GM12875 (cell line): ENCODE measurements at regions not wholly inside any gene's neighbourhood (a gene's known extent, or its start where the extent isn't known, plus 50 kb on each side); places are given as distances from the start of the nearest gene placed in this dataset.
"Not testable (repeated sequence)": the region's sequence is repeated elsewhere in the genome, so short reads cannot be mapped to it uniquely, and the experiment has no call there.

ENCODE experiments used
- H3K4me3 ChIP-seq: one replicate; pipeline ENCODE4 v1.5.1; 2011; ENCODE audit warnings: low read depth, low read length, control low read depth
- TF ChIP-seq, protein P1 (sequence below): IDR thresholded peaks from 2 replicates; pipeline ENCODE4 v1.5.1; 2011; ENCODE audit warnings: low read depth, mild to moderate bottlenecking, control low read depth, inconsistent platforms, low read length, moderate library complexity, borderline replicate concordance; ENCODE audit not compliant: insufficient read depth

DNA sequence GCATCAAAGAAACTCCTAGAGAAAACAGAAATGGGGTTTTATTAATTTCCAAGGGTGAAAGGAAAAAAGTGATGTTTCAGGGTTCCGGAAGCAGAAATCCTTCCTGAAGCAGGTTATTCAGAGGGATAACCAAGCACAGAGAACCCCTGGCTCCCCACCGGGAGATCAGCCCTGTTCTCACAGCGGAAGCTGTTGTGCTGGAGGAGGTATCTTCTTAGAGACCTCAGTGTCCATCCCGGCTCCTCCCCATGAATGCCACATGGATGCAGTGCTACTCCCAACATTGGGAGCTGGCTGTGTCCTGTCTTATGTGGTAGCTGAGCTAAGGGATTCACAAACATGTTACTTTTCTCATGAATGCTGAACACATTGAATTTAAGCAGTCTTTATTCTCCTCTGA lies 80.9 kb upstream of the IRX2 start:
- H3K4me3 ChIP-seq, result no peak overlapping the region
- TF ChIP-seq, protein P1, sequence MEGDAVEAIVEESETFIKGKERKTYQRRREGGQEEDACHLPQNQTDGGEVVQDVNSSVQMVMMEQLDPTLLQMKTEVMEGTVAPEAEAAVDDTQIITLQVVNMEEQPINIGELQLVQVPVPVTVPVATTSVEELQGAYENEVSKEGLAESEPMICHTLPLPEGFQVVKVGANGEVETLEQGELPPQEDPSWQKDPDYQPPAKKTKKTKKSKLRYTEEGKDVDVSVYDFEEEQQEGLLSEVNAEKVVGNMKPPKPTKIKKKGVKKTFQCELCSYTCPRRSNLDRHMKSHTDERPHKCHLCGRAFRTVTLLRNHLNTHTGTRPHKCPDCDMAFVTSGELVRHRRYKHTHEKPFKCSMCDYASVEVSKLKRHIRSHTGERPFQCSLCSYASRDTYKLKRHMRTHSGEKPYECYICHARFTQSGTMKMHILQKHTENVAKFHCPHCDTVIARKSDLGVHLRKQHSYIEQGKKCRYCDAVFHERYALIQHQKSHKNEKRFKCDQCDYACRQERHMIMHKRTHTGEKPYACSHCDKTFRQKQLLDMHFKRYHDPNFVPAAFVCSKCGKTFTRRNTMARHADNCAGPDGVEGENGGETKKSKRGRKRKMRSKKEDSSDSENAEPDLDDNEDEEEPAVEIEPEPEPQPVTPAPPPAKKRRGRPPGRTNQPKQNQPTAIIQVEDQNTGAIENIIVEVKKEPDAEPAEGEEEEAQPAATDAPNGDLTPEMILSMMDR, result no peak

DNA sequence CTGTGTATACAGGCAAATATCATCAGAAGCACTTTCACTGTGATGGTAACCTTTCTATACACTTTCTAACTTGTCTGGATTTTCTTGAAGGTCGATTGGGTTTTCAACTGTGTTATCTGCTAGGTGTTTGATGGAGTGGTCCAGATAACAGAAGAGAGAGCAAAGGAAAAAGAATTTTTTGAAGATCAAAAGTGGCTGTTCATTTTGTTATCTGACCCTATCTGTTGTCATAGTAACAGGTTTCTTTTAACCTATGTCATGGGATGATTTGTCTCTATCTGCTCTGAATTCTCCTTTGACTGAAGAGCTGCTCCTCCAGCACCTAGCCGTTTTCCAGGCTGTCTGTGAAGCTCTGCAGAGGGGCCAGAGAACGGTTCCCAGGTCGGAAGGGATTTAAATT lies 77.8 kb upstream of the IRX2 start:
- H3K4me3 ChIP-seq, result no peak overlapping the region
- TF ChIP-seq, protein P1, result no peak

DNA sequence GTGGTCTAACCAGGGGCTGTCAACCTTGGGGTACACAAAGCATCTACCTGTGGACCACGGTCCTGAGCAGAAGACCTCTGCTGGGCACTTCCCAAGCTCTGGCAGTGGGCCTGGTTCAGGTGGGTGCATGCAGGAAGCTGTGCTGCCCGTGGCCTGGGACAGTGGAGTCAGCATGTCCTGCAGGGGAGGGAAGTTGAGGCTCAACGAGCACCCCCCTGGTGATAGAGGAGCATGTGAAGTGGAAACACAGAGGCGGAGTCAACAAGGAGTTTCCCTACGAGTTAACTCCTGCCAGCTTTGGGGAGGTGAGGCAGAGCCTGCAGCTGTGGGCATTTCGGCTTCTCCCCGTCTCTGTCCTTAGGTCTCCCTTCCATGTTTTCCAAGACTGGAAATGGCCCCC lies 67.5 kb upstream of the IRX2 start:
- H3K4me3 ChIP-seq, result no peak overlapping the region
- TF ChIP-seq, protein P1, result no peak

DNA sequence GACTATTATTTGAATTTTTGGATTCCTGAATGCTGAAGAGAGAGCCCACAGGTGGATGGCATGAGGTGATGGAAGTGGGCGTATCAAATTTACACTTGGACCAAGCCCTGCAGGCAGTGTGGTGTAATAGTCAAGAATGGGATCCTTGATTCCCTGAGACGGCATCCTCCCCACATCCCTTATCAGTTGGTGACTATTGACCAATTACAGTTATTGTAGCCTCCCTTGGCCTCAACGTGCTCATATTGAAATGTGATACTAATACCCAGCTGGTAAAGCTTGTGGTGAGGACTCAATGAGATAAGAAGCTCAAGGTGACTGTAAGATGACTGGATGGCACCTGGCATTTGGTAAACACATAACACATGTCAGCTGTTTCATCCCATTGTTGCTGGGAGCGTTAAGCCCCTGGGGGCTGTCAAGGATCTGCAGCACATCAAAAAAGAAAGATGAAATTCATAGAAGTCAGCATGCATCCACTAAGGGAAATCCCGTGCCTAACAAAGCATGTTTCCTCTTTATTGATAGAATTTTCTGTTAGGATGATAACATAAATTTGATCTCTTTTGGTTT lies 65.6 kb upstream of the IRX2 start:
- TF ChIP-seq, protein P1, result no peak
- no peak overlapping the region for H3K4me3 ChIP-seq

DNA sequence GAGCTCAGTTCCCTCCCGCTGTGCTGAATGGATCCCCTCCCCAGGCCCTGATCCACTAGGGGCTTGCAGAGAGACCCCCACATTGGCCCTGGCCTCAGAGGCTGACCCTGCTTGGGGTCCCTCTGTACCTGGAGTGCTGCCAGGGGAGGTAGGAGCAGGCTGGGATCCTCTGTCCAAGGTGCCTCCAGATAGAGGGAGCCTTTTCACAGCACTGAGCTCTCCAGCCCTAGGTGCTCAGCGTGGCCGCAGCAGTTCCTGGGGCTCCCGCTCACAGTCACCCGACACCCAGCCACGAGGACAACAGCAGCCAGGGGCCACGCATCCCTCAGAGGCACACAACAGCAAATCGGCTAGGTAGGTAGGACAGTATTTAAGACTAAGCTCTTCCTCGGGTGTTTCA lies 62.2 kb upstream of the IRX2 start:
- TF ChIP-seq, protein P1, result no peak

DNA sequence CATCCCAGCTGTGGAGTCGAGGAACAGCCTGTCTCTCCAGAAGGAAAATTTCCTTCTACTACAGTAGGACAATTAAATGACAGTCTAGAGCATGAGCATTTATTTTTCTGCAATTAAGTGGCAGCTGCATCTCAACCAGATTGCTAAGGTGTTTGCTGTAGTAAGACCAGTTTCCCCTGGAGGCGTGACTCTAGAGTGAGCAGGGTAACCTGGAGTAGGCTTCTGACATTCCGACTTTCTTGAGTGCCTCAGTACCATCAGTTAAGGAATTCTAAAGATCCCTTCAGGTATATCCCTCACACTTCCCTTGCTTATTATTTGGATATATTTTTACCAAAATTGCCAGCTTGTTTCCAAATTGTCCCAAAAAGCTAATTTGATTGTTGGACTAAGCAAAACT lies 59.2 kb upstream of the IRX2 start:
- no peak overlapping the region for H3K4me3 ChIP-seq
- TF ChIP-seq, protein P1, result no peak

More for the DNA sequence above, 62.2 kb upstream of the IRX2 start:
- H3K4me3 ChIP-seq, result no peak overlapping the region

DNA sequence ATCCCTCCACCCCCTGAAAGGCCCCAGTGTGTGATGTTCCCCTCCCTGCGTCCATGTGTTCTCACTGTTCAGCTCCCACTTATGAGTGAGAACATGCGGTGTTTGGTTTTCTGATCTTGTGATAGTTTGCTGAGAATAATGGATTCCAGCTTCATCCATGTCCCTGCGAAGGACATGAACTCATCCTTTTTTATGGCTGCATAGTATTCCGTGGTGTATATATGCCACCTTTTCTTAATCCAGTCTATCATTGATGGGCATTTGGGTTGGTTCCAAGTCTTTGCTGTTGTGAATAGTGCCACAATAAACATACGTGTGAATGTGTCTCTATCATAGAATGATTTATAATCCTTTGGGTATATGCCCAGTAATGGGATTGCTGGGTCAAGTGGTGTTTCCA lies 55.8 kb upstream of the IRX2 start:
- not testable (repeated sequence) for H3K4me3 ChIP-seq

DNA sequence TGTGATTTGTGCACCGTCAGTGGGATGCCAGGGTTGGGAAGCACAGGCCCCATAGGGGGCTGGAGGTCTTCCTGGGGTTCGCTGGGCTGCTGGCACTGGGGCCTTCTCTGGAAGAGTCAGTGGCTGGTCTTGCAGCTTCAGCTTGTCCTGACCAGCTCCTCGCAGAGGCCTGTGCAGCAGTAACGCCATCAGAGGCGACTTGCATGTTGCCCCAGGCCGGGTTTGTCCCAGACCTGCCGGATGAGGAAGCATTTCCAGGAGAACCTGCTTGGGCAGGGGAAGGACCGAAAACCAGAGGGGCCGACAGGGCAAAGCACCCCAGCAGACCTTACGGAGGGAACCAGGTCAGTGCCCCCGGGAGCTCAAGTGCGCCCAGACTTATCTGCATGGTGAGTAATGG lies 54.7 kb upstream of the IRX2 start:
- no peak overlapping the region for H3K4me3 ChIP-seq
- TF ChIP-seq, protein P1, result no peak
